ENCODE measurements at regions not wholly inside any gene's neighbourhood (a gene's known extent, or its start where the extent isn't known, plus 50 kb on each side); places are given as distances from the start of the nearest gene placed in this dataset.

GRCh38 chr2:184047536-184047935 is 550.8 kb upstream of the ZNF804A start:
- no peak for TF ChIP-seq POLR2A (IDR thresholded peaks at IDR 0.05)
- TF ChIP-seq EP300 (IDR thresholded peaks at IDR 0.05), result no peak
- TF ChIP-seq CTCF (IDR thresholded peaks at IDR 0.05), result no peak
- TF ChIP-seq POLR2AphosphoS5 (IDR thresholded peaks at IDR 0.05), result no peak
